Heart left ventricle (tissue), 16 donors: ENCODE measurements at regions not wholly inside any gene's neighbourhood (a gene's known extent, or its start where the extent isn't known, plus 50 kb on each side); places are given as distances from the start of the nearest gene placed in this dataset.

ENCODE experiments used
- ATAC-seq, 4 donors: fragments of 200-7000 bp; cut with Tn5 transposase; one replicate each; pipeline ENCODE4 v1.9.1; 2020 to 2022; ENCODE audit warnings: moderate library complexity in 4 of 4, mild to moderate bottlenecking in 3 of 4, moderate number of reproducible peaks in 1 of 4
- DNase-seq, 5 donors: peaks; one replicate each; pipeline ENCODE4 v3.0.0-alpha.2; 2020
- H3K27ac ChIP-seq, 12 donors: fragments of 200-600 bp; sonication (generic) in 4 of 12; one replicate each; pipeline versions ENCODE4 v1.5.0 to v1.8.0; 2016 to 2022; ENCODE audit warnings: mild to moderate bottlenecking in 2 of 12
- H3K27me3 ChIP-seq, 9 donors: fragments of 200-600 bp; sonication (generic) in 2 of 9; one replicate each; pipeline versions ENCODE4 v1.5.1 to v1.8.0; 2016 to 2022; ENCODE audit warnings: mild to moderate bottlenecking in 3 of 9
- H3K36me3 ChIP-seq, 9 donors: fragments of 200-600 bp; sonication (generic) in 2 of 9; one replicate each; pipeline versions ENCODE4 v1.5.0 to v1.8.0; 2018 to 2022; ENCODE audit warnings: mild to moderate bottlenecking in 2 of 9
- H3K4me1 ChIP-seq, 12 donors: fragments of 200-600 bp; sonication (generic) in 4 of 12; one replicate each; pipeline versions ENCODE4 v1.5.0 to v1.8.0; 2016 to 2022; ENCODE audit warnings: mild to moderate bottlenecking in 3 of 12
- H3K4me3 ChIP-seq, 12 donors: fragments of 200-600 bp; sonication (generic) in 4 of 12; one replicate each; pipeline versions ENCODE4 v1.5.0 to v1.8.0; 2017 to 2022; ENCODE audit warnings: mild to moderate bottlenecking in 9 of 12, moderate library complexity in 4 of 12
- H3K9me3 ChIP-seq, 12 donors: fragments of 200-600 bp; sonication (generic) in 4 of 12; one replicate each; pipeline versions ENCODE4 v1.5.0 to v1.8.0; 2016 to 2022; ENCODE audit warnings: mild to moderate bottlenecking in 1 of 12
- POLR2A ChIP-seq, 2 donors: fragments of 450-650 bp; IDR thresholded peaks; one replicate each; pipeline ENCODE4 v1.6.1; 2017; ENCODE audit warnings: antibody characterized with exemption in 2 of 2, mild to moderate bottlenecking in 2 of 2, moderate library complexity in 2 of 2
- WGBS, 4 donors: extraction: QIAGEN DNeasy Blood & Tissue Kit in 2 of 4; methylation state at CpG; one replicate each; pipeline versions ENCODE4 v1.1.5 to v1.1.7; 2013 to 2018; 5-methylcytosine and 5-hydroxymethylcytosine counted together
- intact Hi-C, 10 donors: fragments of 100-400 bp; cut with DNase I; formaldehyde crosslinking; loops; one replicate each; pipeline versions ENCODE4 v1.11.1 to v1.14.2; 2022
- TF ChIP-seq, protein P1 (sequence below), 12 donors: fragments of 200-600 bp; sonication (generic) in 4 of 12; IDR thresholded peaks; one replicate each; pipeline versions ENCODE4 v1.5.0 to v1.8.0; 2018 to 2022; ENCODE audit warnings: antibody characterized with exemption in 12 of 12, mild to moderate bottlenecking in 5 of 12
- donor health status: ischemic (EF 13 %, LVEDD 7.1; RV severe dilation, severe dysfunction).
- donor health status: healthy with polysubstance abuse.
- donor health status: DM: no; HTN: yes; CAD: no.
- donor health status: DM: no; HTN: no; CAD: no.
- donor health status: ischemic (EF 25% LVEDD 6.9; RV normal size, moderate dysfunction).
- donor health status: ischemic (EF 25% LVEDD 5.7; RV mildly dilated, moderate dysfunction).
- donor health status: healthy.
- donor health status: DM: yes; HTN: yes; CAD: no.
- donor health status: ischemic (EF 35%, LVEDD 5.7; RV mildly dilated, moderate dysfunction).
- donor health status: nonischemic (EF 11% LVEDD 7.7; RV severe dilation, severe dysfunction).
- donor health status: DM: yes; HTN: yes; CAD: no.
- donor health status: PGD.
- donor health status: ischemic (EF 29% LVEDD 5.4; RV normal size, mild dysfunction).
- donor health status: nonischemic (EF 23%, LVEDD 6.1; RV moderate dilation, normal function).

DNA sequence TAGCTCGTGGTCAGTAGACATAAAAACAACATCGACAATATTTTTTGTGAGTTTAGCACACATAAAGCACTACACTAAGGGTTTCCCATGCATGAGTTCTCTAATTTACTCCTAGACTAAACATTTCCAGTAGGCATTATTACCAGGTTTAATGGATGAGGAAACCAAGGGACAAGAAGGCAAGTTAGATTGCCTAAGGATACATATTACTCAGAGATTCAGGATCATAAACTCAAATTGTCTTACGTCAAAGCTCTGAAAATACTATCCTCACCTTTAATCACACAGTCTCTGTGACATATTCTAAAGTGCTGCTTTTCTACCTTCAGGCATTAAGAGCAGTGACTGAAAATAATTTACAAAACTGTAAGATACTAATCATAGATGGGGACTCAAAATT, 655.3 kb downstream of the SLC16A7 start:
- no peak for ATAC-seq
- Histone ChIP-seq H3K27me3 (no peaks in the 10 kb centered on the region), H3K4me1 (no peaks in the 10 kb centered on the region), H3K4me3 (no peak overlapping the region), H3K27ac (no peak overlapping the region), H3K9me3 (peaks cover 0 to 8% (median 0%) of the 10 kb centered on the region in 12 donors), H3K36me3 (no peaks in the 10 kb centered on the region)
- DNase-seq = no peak
- 30 to 62% (median 38%) methylated on average over 3 of the region's 3 CpGs for WGBS, 4 donors
- intact Hi-C loops = no loop called here
- TF ChIP-seq, protein P1, sequence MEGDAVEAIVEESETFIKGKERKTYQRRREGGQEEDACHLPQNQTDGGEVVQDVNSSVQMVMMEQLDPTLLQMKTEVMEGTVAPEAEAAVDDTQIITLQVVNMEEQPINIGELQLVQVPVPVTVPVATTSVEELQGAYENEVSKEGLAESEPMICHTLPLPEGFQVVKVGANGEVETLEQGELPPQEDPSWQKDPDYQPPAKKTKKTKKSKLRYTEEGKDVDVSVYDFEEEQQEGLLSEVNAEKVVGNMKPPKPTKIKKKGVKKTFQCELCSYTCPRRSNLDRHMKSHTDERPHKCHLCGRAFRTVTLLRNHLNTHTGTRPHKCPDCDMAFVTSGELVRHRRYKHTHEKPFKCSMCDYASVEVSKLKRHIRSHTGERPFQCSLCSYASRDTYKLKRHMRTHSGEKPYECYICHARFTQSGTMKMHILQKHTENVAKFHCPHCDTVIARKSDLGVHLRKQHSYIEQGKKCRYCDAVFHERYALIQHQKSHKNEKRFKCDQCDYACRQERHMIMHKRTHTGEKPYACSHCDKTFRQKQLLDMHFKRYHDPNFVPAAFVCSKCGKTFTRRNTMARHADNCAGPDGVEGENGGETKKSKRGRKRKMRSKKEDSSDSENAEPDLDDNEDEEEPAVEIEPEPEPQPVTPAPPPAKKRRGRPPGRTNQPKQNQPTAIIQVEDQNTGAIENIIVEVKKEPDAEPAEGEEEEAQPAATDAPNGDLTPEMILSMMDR (IDR thresholded peaks at IDR 0.05) = no peak
- TF ChIP-seq POLR2A (IDR thresholded peaks at IDR 0.05) = no peak

DNA sequence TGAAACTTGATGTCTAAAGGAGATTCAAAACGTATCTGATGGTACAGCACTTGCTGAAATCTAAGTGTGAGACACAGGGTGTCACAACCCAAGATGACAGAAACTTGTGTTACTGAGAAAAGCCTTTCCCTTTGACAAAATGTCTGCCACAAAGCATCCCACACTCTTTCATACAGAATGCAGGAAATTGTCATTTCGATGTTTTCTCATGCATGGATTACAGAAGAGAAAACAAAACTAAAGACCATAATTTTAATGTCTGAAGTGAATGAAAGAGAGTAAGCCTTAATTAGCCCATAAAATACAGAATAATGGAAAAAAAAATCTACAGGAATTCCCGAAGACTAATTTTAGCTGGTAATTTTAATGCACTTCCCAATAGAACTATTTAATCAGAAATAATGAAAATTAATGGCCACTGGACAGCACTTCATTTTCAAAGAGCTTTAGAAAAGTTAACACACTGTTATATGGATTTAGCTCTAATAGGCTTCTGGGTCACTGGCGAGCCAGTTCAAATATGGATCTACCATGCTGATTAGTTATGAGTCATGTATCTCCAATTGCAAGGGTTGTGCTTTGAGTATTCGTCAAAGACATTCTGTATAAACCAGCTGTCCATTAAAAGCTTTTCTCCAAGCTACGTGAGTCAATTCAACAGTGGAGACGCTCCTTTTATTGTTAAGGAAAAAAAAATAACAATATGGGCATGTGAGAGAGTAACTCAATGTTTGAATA, 656.7 kb downstream of the SLC16A7 start:
- H3K36me3 ChIP-seq = no peaks in the 10 kb centered on the region
- no peaks in the 10 kb centered on the region for H3K4me1 ChIP-seq
- no peak for TF ChIP-seq POLR2A (IDR thresholded peaks at IDR 0.05)
- TF ChIP-seq, protein P1 (IDR thresholded peaks at IDR 0.05) = no peak
- peaks cover 0 to 4% (median 0%) of the 10 kb centered on the region in 12 donors for H3K9me3 ChIP-seq
- no peaks in the 10 kb centered on the region for H3K27me3 ChIP-seq
- DNase-seq (no peak), ATAC-seq (no peak)
- H3K4me3 ChIP-seq = no peak overlapping the region
- intact Hi-C loops = no loop called here
- 80 to 85% (median 83%) methylated on average over 7 of the region's 7 CpGs for WGBS, 4 donors
- no peak overlapping the region for H3K27ac ChIP-seq

DNA sequence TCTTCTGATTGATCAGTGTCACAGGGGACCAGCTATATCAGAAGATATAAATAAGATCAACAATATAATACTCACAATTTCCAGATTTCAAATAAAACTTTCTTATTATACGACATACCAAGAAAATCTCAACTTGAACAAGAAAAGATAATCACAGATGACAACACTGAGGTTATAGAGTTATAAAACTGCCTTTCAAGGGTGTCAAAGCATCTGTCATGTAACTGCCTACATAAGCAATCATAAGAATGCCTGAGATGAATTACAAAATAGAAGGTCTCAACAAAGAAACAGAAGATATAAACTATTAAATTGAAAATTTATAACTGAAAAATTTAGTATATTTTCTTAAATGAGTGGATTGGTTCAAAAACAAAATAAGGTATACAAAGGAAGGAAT, 659.2 kb downstream of the SLC16A7 start:
- H3K27ac ChIP-seq = no peak overlapping the region
- no peaks in the 10 kb centered on the region for H3K36me3 ChIP-seq
- H3K27me3 ChIP-seq = no peaks in the 10 kb centered on the region
- H3K4me1 ChIP-seq = no peaks in the 10 kb centered on the region
- H3K9me3 ChIP-seq = no peaks in the 10 kb centered on the region
- no peak overlapping the region for H3K4me3 ChIP-seq
- ATAC-seq (no peak), DNase-seq (no peak)
- 88 to 97% (median 94%) methylated on average over 1 of the region's 1 CpG for WGBS, 4 donors
- TF ChIP-seq, protein P1 (IDR thresholded peaks at IDR 0.05) = no peak
- TF ChIP-seq POLR2A (IDR thresholded peaks at IDR 0.05) = no peak
- intact Hi-C loops = no loop called here

DNA sequence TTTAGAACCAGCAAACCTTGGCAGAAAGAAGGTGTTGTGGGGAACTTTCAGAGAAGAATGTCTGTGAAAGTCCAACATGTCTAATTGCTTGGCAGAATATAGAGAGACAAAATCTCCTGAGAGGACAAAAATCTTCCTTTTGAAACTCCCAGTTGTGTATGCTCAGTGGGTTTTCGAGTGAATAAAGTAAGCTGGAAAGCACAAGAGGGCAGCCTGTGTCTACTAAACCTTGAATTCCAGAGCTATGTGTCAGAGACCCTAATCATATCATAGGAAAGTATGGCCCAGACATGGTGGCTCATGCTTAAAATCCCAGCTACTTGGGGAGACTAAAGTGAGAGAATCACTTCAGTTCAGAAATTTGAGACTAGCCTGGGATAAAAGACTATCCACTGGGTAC, 661.2 kb downstream of the SLC16A7 start:
- H3K9me3 ChIP-seq = no peaks in the 10 kb centered on the region
- H3K27ac ChIP-seq = no peak overlapping the region
- TF ChIP-seq, protein P1 (IDR thresholded peaks at IDR 0.05) = no peak
- TF ChIP-seq POLR2A (IDR thresholded peaks at IDR 0.05) = no peak
- no peaks in the 10 kb centered on the region for H3K4me1 ChIP-seq
- H3K4me3 ChIP-seq = no peak overlapping the region
- ATAC-seq = no peak
- intact Hi-C loops = no loop called here
- no peak for DNase-seq
- 35 to 47% (median 40%) methylated on average over 1 of the region's 1 CpG for WGBS, 4 donors
- H3K27me3 ChIP-seq = no peaks in the 10 kb centered on the region
- H3K36me3 ChIP-seq = no peaks in the 10 kb centered on the region
